Urothelium cell line (cell line): ENCODE measurements at regions not wholly inside any gene's neighbourhood (a gene's known extent, or its start where the extent isn't known, plus 50 kb on each side); places are given as distances from the start of the nearest gene placed in this dataset.

Source experiments
- DNase-seq: peaks from one replicate; pipeline ENCODE4 v3.0.0; 2011; ENCODE audit warnings: low spot score, mixed read lengths
- FAIRE-seq: peaks from 2 replicates; lab custom pipeline; 2011; peaks lifted over from hg19 to GRCh38; lab: Jason Lieb, UNC

DNA sequence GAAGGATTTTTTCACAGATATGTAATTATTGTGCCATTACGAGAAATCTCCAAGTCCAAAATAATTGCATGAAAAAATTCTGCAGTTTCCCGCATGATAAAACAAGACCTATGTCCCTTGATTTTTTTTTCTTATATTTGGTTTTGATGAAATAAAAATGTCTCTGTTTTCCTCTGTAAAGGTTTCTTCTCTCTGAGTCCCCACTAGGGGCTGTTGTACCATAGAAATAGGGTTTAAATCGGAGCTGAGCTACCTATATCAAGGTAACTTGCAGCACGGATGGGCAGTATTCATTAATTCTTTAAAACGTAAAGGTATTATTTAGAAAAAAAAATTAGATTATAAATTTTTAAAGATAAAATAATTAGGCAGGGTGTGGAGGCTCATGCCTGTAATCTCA lies 66.6 kb upstream of the IGF1R start:
- DNase-seq (no peak), FAIRE-seq (no peak)

DNA sequence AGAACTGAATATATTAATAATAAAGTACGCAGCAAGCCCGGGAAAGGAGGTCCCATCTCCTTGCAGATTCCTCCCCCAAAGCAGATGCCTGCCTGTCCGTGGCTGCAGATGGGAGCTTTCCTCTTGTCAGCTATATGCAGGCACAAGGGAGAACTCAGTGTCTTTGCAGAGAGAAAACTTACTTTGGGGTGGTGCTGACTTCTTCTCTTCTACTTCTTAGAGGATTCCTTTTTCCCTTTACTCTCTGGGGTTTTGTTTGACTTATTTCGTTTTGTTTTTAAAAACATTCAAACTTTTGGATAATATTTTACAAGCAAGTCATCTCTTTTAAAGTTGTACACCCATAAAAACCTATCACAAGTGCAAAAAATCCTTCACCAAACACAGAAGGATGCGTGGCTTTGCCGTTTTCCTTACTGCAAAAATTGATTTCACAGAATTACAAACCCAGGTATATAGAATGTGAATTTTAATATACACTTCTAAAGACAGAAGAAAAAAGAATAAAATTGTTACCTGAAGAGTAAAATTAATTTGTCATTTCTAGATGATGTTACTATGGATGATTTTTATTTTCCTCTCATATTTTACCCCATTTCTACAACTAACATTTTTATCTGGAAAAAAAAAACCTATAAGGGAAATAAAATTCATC lies 65.3 kb upstream of the IGF1R start:
- DNase-seq (no peak), FAIRE-seq (no peak)

GRCh38 chr15:98583771-98584430 lies 64.4 kb upstream of the IGF1R start:
- no peak for FAIRE-seq

DNA sequence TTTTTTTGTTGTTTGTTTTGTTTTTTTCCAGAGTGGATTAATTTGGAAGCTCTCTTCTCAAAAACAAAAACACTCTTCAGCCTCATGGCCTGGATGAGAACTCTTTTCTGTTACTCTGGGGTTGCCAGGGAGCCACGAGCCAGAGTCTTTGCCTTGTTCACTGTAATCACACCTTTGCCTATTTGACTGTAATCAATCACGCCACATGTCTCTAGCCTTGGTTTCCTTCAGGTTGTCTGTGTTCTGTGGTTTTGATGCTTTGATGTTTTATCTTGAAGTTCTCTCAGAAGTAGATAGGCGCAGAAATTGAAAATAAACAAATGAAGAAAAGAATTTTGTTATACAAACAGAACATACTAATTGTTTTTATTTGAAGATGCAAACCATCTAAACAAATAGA lies 62.3 kb upstream of the IGF1R start:
- FAIRE-seq = no peak
- DNase-seq = no peak

More at GRCh38 chr15:98583771-98584430, 64.4 kb upstream of the IGF1R start:
- no peak for DNase-seq

GRCh38 chr15:98592136-98592535 lies 56.2 kb upstream of the IGF1R start:
- no peak for FAIRE-seq
- DNase-seq = no peak

DNA sequence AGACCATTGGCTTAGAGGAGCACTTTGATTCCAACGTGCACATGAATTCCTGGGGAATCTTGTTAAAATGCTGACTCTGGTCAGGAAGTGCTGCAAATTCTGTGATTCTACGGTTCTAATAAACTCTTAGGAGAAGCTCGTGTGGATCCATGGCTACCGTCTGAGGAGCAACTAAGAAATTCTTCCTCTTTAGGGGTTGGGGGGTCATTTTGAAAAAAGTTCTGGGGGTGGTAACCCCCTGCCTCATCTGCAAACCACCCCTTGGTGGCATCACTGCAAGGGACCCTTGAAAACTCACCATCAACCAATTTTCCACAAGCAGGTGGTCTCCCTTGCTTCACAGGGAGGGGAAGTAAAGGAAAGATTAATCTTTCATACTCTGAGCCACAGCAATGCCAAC lies 52.2 kb upstream of the IGF1R start:
- no peak for DNase-seq
- no peak for FAIRE-seq

- no peak for FAIRE-seq
- DNase-seq = no peak
These were observed 51.4 kb upstream of the IGF1R start for GRCh38 chr15:98596885-98597392.

DNA sequence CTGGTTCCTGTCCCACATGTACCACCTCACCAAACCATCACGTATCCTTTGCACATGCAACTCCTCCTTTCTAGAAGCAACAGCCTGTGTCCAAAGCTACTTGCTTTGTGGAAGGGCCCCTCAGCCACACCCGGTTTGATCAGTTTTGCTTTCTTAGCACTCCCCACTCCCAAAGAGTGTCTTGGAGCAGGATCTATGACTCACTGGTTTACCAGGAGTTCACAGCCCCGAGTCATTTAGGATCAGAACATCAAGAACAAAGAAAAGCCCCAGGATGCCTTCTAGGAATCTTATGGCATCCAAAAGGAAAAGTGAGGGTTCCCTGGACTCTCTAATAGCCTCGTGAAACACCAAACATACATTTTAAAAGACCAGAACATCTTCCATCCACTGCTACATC lies 50.7 kb upstream of the IGF1R start:
- FAIRE-seq (no peak), DNase-seq (no peak)
